ENCODE measurements at regions not wholly inside any gene's neighbourhood (a gene's known extent, or its start where the extent isn't known, plus 50 kb on each side); places are given as distances from the start of the nearest gene placed in this dataset.

DNA sequence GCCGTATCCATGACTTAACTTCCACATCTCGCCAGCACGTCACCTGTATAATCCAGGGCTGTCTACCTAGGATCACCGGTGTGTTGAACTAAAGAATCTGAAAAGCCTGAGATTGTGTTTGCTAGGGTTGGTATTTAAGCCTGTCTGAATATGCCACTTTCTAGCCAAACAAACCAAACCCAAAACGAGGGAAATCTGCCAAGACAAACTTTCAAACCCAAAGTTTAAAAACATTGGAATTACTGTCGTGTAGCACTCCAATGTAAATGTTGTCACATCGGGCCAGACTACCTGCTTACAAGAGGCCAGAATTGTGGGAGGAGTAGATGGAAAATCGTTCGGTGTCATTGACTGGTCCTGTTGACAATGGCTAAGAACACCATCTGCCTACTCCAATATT lies 747.8 kb downstream of the EFNB2 start:
- DNase-seq (ENCODE audit: low spot score), result no peak

DNA sequence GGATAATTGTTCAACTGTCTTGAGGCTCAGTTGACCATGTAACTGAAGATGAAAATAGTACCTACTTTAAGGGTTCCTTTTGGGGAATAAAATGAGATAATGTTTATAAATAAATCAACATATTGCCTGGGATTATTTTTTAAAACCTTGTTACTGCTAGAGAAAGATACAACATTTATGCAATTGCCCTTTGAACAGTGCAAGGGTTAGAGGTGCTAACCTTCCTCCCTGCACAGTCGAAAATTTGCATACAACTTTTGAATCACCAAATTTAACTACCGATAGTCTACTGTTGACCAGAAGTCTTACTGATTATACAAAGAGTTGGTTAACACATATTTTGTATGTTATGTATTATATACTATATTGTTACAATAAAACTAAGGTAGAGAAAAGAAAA lies 750.0 kb downstream of the EFNB2 start:
- DNase-seq (ENCODE audit: low spot score), result no peak

DNA sequence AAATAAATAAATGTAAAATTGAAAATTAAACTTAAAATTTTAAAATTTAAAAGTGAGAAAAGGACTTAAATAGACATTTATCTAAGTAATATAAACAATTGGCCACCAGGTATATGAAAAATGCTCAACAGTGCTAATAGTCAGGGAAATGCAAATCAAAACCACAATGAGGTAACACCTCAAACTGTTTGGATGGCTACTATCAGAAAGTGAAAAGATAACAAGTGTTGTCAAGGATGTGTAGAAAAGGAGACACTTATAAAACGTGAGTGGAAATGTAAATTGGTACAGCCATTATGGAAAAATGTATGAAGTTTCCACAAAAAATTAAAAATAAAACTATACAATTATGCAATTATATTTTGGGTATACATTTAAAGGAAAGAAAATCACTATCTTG lies 752.2 kb downstream of the EFNB2 start:
- peak; percentile 18 for DNase-seq (ENCODE audit: low spot score)

DNA sequence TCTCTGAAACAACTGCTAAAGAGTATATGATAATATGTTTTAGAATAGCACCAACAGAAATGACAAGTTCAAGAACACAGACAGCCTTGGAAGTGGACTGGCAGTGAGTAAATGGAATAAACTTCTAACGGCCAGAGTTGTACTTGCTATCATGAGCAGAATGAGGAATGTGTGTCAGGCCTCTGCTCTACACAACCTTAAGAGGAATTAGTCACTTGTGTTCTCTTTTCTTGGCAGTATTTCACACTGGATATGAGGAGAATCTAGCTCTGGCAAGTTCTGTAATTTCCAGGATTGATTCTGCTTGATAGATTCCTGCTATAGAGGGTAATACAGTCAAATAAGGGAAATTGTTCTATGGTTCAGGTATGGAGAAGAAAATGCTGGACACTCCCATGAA lies 757.3 kb downstream of the EFNB2 start:
- peak; percentile 40 for DNase-seq (ENCODE audit: low spot score)

DNA sequence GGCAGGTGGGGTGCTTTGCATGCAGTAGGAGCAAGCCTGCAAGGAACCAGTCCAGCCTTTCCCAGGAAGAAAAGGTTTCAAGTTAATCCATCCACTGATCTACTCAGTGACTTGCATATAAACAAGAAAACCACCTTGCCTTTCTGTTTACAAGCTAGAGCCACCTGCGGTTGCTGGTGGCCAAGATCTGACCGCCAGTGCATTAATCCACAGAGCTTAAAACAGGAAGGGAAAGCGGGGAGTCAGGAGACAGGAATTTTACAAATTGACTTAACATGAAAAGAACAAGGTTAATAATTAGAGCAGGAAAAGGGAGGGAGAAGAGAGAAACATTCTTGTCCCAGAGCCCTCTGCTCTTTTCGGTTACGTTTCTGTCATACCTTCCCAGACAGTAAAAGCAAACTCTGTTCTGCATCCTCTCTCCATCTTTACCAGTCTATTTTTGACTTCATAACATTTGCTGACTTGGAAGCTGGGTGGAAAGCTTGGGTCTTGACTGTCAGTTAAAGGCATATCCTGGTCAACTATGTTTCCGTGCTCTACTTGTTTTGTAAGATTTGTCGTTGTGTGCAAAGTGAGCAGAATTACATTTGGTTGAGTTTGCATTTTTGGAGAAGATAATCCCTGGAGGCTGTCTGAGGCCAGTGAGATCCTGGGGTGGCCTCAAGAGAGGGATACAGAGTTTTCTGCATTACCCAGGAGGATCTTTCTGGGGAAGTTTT lies 760.6 kb downstream of the EFNB2 start:
- DNase-seq (ENCODE audit: low spot score), result peak; percentile 98

DNA sequence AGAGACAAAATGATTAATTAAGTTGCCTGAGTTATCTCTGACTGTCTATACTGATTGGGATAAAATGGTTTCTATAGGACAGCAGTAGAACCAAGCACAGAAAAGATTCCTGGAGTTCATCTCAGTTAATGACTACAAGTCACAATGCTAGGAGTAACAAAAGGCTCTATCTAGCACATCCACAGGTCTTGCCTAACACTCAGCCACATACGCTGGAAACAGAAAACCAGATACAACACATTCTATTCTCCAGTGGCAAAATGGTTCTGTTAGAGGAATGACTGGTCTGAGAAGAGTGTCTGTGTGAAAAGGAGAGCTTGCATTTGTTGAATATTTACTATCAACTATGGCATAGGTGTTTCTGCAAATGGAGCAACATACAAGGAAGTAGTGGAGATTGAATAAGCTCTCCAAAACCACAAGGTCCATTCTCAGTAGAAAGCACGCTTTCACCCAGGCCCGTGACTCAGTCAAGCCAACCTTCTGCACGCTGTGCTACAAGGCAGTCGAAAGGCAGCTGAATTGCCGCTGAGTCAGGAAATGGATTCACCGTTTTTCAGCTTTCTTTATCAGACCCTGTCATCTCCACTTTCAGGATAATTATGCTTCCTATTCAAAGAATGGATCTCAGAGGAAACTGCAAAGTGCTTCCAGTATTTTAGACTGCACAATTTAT lies 761.5 kb downstream of the EFNB2 start:
- peak; percentile 84 for DNase-seq (ENCODE audit: low spot score)

DNA sequence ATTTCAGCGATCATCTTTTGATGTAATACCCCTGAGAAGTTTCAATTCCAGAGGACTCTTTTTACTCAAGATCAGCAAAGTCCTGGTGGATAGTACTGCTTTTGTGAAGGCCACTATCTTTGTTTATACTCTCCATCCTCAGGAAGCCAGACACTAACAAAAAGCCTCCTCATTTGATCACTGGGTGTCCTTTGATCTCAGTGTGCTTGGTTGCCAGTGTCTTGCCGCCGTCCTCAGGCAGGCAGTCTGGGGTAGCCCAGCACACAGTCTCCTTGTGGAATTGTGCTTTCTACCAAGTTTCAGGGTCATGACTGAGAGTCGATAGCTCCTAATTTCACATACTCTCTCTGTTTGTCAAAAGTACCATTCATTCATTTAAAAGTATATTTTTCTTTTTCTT lies 762.2 kb downstream of the EFNB2 start:
- DNase-seq (ENCODE audit: low spot score), result no peak

DNA sequence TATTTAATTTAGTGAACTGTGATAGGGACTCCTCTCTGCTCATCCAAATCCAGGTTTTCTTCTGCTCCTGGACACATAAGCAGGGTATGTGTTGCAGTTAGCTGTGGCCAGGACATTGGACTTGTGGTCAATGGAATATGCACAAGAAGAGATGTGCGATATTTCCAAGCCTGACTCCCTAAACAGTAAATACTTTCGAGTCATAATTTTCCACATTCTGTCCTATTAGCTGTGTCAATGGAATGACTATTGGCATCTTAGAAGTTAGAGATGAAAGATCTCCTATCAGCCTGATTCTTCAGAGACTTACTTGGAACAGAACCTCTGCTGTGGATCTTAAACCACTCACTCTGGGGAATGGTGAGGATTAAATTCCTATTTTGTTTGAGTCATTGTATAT lies 771.0 kb downstream of the EFNB2 start:
- peak; percentile 3 for DNase-seq (ENCODE audit: low spot score)

DNA sequence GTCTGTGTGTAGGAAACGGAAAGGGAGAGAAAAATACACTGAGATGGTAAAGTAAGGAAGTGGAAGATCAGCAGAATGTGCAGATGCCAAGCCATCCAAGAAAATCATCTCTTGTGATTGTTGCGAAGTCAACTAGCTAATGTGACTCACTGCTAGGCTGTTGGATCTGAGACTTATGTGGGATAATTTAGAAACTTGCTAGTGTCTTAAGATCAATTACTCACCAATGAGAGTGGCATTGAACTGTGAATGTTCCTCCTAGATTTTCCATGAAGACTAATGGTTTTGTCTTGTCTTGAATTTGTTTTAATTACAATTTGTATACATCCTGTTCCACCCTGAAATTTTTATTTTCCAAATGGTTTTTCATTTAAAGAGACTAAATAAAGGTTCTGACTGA lies 771.6 kb downstream of the EFNB2 start:
- peak; percentile 67 for DNase-seq (ENCODE audit: low spot score)

DNA sequence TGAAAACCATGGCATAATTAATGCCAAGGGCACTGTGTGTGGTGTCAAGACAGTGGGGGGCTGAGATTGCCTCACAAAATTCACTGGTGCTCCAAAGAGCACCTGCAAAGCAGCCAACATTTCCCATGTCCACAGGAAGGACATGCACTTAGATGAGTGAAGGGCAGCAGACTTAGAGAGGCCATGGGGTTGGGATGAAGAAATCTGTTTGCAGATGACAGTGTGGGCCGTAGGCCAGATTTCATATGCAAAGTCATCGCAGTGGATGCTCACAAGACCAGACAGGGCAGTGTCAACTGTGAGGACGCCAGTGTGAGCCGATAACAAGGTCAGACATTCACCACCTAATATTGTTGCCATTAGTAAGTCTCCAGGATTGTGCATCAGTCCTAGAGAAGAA lies 773.4 kb downstream of the EFNB2 start:
- DNase-seq (ENCODE audit: low spot score), result no peak

DNA sequence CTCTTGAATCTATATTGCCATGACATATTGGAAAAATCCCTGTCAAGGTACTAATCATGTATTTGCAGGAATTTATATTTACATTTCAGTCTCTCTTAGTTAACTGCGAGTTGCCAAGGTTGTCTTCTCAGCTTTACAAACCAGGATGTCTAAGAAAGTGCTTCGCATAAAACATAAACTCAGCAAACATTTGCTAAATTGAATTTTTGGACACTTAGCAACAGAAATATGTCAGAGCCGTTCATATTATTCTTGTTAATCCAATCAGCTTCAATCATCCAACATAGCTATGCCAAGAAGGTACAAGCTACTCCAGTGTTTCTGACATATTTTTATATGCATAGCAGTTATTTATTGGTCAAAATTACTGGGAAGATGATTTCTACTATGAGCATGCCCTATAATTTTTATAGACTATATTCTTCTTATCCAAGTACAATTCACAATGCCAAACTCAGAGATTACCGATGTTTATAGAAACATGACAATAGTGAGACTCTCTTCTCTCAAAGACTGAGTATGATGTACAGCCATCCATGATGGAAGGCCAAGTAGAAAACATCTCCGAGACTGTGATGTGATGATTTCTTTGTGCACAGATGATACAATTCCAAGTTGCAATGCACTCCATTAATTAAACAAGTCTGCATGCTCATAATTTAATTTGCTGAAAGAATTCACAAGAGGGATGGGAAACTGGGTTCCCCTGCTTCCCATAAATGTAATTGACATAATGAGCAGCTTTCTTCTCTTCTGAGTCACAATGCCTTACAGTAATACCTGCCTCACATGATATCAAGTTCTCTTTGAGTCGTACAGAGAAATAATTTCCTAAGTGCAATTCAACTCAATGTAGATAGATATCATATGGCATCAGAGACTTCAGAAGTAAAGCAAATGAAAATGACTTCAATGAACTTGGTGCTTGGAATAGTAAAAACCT lies 776.3 kb downstream of the EFNB2 start:
- no peak for DNase-seq (ENCODE audit: low spot score)

DNA sequence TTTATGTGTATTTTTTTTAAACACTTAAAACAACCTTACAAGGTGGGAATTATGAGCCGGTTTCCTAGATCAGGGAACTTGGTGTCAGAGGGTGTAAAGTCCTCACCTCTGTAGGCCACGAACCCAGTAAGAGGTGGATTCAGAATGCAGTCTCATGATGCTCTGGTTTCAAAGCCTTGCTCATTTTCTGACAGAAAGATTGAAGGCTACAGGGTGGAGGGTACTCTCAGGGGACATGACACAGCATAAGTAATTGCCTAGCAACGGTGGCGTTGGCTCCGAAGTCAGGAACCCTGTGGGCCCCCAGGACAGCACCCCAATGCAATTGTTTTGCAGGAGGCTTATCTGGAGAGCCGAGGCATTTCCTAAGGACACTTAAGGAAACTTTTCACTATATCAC lies 794.7 kb downstream of the EFNB2 start:
- no peak for DNase-seq (ENCODE audit: low spot score)

DNA sequence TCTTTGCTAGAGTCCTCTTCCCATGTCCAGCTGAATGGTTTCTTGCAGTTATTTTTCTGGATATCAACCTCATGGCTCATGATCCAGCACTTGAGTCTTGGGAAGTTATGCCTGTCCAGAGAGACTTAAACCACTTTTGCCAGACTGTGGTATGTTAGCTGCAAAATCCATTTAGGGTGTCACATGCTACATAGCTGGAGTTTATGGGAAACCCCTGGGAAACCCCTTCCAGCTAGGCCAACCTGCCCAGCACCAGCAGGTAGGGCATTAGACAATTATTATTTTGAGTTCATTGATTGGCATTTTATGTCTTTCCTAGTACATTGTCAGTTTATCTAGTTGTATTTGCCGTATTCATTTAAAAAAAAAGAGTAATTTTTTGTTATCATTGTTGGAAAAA lies 797.8 kb downstream of the EFNB2 start:
- no peak for DNase-seq (ENCODE audit: low spot score)

DNA sequence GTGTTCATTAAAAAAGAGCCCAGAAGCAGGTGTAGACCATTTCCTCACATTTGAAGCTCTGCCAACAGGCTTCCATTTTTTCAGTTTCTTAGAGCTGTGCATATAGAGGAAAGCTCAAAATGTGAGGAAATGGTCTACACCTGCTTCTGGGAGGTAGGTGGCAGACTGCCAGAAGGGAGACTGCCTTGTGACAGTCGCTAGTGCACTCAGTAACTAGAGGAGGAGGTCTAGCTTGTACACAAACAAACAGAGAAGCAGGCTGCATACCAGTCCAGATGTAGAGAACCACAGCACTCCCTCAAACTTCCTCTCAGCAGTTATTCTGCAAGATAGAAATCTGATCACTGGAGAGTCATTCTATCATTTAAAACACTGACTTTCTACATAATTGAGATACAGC lies 800.2 kb downstream of the EFNB2 start:
- DNase-seq (ENCODE audit: low spot score), result no peak

DNA sequence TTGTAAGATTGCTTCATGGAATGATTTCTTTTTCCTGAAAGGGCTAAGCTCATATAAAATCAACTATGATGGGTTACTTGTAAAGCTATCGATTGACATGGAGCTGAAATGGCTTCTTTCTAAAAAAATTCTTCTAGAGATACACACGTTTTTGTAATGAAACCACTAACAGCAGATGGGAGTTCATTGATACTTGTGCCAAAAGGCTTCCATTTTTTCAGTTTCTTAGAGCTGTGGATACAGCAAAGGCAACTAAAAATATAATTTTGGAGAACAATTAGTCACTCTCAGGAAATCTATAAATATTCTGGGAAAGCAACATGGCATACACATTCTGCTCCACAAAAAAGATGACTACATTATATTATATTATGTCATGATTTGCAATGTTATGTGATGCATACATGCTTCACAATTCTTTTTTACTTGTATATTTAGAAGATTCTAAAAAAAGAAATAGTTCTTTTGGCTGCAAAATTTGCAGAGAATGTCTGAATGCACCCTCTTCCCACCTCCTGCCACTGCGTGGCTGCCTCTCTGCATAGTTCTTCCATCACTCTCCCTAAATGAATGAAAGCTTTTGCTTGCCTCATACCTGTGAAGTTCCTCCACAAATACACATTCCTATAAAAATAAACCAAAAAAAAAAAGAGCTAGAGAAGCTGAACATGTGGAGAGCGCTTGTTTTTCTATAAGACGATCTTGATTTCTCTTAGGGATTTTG lies 802.5 kb downstream of the EFNB2 start:
- DNase-seq (ENCODE audit: low spot score), result no peak

DNA sequence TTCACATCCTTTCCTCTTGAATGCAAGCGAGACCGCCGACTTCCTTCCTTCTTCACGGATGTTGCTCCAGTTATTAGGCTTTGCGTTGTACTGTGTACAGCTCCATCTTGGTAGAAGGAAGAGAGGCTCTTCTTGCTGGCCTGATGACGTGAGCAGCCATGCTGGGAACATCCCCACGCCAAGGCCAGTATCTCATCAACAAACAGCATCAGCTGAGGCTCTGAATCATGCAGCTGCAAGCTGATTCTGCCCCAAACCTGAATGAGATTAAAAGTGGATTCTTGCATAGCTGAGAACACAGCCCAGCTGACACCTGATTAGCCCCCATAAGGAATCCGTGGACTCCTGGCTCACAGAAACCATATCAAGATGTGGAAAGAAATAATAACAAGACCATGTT lies 809.6 kb downstream of the EFNB2 start:
- DNase-seq (ENCODE audit: low spot score), result no peak

DNA sequence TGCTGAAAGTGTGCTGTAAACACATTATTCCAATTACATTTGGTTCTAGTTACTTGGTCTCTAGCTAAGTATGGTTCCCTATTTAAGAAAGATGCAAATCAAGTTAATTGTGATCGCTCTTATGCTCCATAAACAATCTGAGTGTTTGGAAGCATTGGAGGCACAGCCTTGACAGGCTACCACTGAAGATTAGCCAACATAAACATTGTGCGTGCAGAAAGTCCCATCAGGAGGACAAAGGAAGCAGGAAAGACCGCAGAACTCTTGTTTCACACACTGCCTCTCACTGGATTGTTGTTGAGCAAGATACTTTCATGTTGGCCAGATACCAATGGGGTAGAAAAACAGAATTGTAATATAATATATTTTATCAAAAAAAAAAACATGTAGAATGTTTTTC lies 814.4 kb downstream of the EFNB2 start:
- DNase-seq (ENCODE audit: low spot score), result no peak

DNA sequence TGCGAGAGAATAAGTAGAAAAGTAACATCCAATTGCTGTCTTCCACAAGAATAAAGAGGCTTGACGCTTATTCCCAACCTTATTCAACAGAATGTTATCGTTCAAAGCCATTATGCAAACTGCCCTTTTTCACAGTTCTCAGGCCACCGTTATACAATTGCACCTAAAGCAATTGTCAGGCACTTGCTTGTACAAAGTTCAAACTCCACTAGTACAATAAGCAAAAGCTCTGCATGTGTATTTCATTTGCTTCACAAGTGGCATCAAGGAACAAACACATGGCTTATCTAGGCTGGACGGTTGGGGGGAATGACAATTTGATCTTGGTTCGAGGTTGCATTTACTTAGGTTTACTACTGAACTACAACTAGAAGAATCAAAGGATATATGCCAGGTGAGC lies 815.6 kb downstream of the EFNB2 start:
- DNase-seq (ENCODE audit: low spot score), result no peak

DNA sequence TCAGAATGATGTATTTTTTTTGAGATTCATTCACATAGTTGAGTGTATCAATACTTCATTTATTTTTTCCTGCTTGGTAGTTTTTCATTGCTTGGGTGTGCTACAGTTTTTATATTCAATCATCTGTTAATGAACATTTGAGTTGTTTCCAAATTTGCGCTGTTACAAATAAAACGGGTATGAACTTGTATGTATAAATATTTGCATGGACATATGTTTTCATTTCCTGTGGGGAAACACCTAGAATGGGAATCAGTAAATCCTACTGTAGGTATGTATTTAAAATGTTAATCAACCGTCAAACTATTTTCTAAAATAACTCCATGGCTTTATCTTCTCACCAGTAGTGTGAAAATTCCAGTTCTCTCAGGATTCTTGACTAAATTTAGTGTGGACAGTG lies 826.3 kb downstream of the EFNB2 start:
- DNase-seq (ENCODE audit: low spot score), result no peak

DNA sequence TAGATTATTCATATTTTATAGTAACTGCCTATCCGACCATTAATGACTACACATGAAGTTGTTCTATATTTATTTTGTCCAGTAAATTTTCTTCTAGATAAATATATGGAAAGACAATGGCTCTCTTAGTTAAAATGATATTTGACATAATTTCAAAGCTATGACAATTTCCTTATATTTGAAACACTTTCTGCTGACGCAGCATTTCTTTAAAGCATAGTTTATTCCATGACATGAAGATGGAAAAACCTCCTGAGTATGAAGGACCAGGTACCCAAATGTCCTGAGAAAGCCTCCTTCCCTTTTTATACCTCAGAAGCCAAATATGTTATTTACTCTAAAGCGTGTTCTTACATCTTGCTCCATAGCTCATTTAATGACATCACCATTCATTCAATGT lies 831.6 kb downstream of the EFNB2 start:
- no peak for DNase-seq (ENCODE audit: low spot score)

DNA sequence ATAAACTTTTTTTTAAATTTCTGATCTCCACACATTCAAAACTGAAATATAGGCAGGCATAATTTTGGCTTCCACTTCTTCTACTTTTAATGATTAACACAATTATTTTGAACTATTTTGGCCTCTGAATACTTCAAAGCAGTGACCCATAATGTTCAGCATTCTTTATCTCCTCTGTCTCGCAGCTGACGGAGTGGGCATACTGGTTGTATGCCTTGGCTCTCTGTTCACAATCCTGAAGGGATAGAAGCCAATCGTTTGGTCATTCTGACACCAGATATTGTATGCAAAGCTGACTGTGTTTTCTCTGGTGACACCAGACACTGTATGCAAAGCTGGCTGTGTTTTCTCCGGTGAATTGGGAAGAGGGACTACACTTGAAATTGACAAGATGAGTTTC lies 833.0 kb downstream of the EFNB2 start:
- DNase-seq (ENCODE audit: low spot score), result peak; percentile 58

DNA sequence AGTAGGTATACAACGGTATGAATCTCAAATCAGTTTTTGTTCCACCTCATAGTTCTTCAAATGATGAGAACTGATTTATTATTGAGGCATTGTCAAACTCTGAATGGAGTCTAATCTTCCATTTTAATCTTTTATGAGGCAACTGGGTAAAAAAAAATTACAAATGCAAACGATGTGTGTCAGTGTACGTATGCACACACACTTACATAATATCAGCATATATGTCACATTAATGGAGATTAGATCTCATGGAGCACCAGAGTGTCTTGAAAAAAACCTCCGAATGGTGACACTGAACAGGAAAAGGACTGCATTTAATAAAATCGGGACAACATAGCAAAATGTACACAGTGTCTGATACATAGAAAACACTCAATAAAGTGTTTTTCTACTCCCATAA lies 842.7 kb downstream of the EFNB2 start:
- no peak for DNase-seq (ENCODE audit: low spot score)

Data from kidney tubule cell (primary cell).